ENCODE measurements at regions not wholly inside any gene's neighbourhood (a gene's known extent, or its start where the extent isn't known, plus 50 kb on each side); places are given as distances from the start of the nearest gene placed in this dataset.

DNA sequence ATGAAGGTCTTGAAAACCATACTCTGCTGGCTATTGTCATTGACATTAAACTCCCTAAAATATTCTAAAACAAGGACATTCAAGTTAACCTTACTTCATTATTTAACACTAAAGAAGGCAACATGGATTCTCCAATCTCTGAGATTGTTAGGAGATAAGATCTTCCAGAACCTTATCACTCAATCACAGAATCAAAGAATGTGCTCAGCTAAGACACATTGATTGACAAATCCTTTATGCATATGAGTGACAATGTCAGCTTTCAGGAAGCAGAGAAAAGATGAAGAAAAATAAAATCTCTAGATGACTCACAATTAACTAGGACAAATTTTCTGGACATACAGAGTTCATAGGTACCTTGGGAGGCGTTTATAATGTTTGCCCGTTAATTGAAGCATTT lies 787.2 kb downstream of the TSN start:
- H3K4me1 ChIP-seq = no peaks in the 10 kb centered on the region
- TF ChIP-seq CTCF (IDR thresholded peaks at IDR 0.05) = no peak
- no peak overlapping the region for H3K4me3 ChIP-seq
- no peak for DNase-seq
- H3K36me3 ChIP-seq = no peaks in the 10 kb centered on the region
- H3K9me3 ChIP-seq = no peaks in the 10 kb centered on the region
- no peak overlapping the region for H3K27ac ChIP-seq
- intact Hi-C loops (cut with DNase I; ENCODE audit: low total_unique reads) = no loop called here
- no peaks in the 10 kb centered on the region for H3K27me3 ChIP-seq

DNA sequence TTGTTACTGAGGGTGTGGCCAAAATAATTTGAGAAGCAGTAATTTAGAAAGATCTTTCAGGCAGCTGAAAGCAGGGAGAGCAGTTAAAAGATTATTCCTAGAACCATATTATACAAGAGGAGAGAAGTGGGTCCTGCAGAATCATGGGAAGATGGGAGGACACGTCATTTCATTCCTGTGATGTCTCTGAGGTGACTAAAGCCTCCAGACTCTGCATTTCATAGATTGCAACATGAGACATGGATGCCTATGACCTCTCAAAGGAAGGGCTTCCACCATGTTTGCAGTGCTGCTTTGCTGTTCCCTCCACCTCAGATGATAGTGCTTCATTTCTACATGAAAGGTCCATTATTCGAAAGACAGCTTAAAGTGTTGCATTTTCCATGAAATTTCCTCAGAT lies 788.4 kb downstream of the TSN start:
- DNase-seq = no peak
- no peak for TF ChIP-seq CTCF (IDR thresholded peaks at IDR 0.05)
- Histone ChIP-seq H3K27me3 (no peaks in the 10 kb centered on the region), H3K36me3 (no peaks in the 10 kb centered on the region), H3K9me3 (no peaks in the 10 kb centered on the region), H3K27ac (no peak overlapping the region), H3K4me1 (no peaks in the 10 kb centered on the region), H3K4me3 (no peak overlapping the region)
- intact Hi-C loops (cut with DNase I; ENCODE audit: low total_unique reads) = no loop called here

GRCh38 chr2:122545821-122546220 lies 790.4 kb downstream of the TSN start:
- intact Hi-C loops (cut with DNase I; ENCODE audit: low total_unique reads) = no loop called here
- DNase-seq = no peak
- H3K9me3 ChIP-seq = no peaks in the 10 kb centered on the region

DNA sequence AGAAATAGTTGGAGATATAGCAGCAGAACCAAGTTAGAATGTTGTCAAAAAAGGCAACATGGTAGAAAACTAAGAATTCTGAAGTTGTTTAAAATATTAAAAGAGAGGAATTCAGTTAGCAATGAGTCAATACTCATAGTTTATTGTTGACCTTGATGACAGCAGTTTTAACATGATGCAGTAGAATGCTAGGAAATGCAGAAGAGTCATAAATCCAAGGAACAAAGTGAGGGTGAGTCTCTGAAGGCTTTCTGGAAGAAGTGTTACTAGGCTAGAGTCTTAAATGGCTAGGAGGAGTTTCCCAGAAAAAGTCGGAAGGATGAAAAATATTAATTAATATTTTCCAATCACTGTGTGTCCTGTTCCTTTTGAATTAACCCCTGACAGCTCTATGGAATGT lies 807.3 kb downstream of the TSN start:
- Histone ChIP-seq H3K4me1 (no peaks in the 10 kb centered on the region), H3K27ac (no peak overlapping the region), H3K4me3 (no peak overlapping the region), H3K9me3 (no peaks in the 10 kb centered on the region), H3K27me3 (no peaks in the 10 kb centered on the region), H3K36me3 (no peaks in the 10 kb centered on the region)
- TF ChIP-seq CTCF (IDR thresholded peaks at IDR 0.05) = no peak
- intact Hi-C loops (cut with DNase I; ENCODE audit: low total_unique reads) = no loop called here
- DNase-seq = no peak

More at GRCh38 chr2:122545821-122546220, 790.4 kb downstream of the TSN start:
- no peaks in the 10 kb centered on the region for H3K27me3 ChIP-seq
- no peak overlapping the region for H3K27ac ChIP-seq
- no peaks in the 10 kb centered on the region for H3K4me1 ChIP-seq
- no peak overlapping the region for H3K4me3 ChIP-seq
- no peaks in the 10 kb centered on the region for H3K36me3 ChIP-seq
- no peak for TF ChIP-seq CTCF (IDR thresholded peaks at IDR 0.05)

- Histone ChIP-seq H3K9me3 (no peaks in the 10 kb centered on the region), H3K27ac (no peak overlapping the region), H3K27me3 (no peaks in the 10 kb centered on the region), H3K4me1 (no peaks in the 10 kb centered on the region), H3K36me3 (no peaks in the 10 kb centered on the region), H3K4me3 (no peak overlapping the region)
- DNase-seq = no peak
- intact Hi-C loops (cut with DNase I; ENCODE audit: low total_unique reads) = no loop called here
- no peak for TF ChIP-seq CTCF (IDR thresholded peaks at IDR 0.05)
Observed at GRCh38 chr2:122563781-122564180, 808.3 kb downstream of the TSN start.

- DNase-seq = no peak
- no peak for TF ChIP-seq CTCF (IDR thresholded peaks at IDR 0.05)
- H3K4me3 ChIP-seq = no peak overlapping the region
- no peak overlapping the region for H3K27ac ChIP-seq
- no peaks in the 10 kb centered on the region for H3K9me3 ChIP-seq
- H3K27me3 ChIP-seq = no peaks in the 10 kb centered on the region
- intact Hi-C loops (cut with DNase I; ENCODE audit: low total_unique reads) = no loop called here
- H3K4me1 ChIP-seq = no peaks in the 10 kb centered on the region
- no peaks in the 10 kb centered on the region for H3K36me3 ChIP-seq
Observed at GRCh38 chr2:122564843-122565242, 809.4 kb downstream of the TSN start.
